Activated T-helper 9 cell treated with anti-CD3 and anti-CD28 coated beads, Interleukin-2, amount 50 U/mL, for 16 hours (primary cell): ENCODE measurements at regions not wholly inside any gene's neighbourhood (a gene's known extent, or its start where the extent isn't known, plus 50 kb on each side); places are given as distances from the start of the nearest gene placed in this dataset.
"Not testable (repeated sequence)": the region's sequence is repeated elsewhere in the genome, so short reads cannot be mapped to it uniquely, and the experiment has no call there.

ENCODE experiments used
- DNase-seq: peaks from one replicate; pipeline ENCODE4 v3.0.0-alpha.2; 2020; ENCODE audit warnings: low read depth

GRCh38 chr6:3900744-3901336 lies 51.7 kb downstream of the FAM50B start:
- no peak for DNase-seq

GRCh38 chr6:3902871-3903648 lies 53.9 kb downstream of the FAM50B start:
- DNase-seq, result no peak

GRCh38 chr6:3904518-3904917 lies 55.3 kb downstream of the FAM50B start:
- no peak for DNase-seq

- DNase-seq, result no peak
These were observed 57.0 kb downstream of the FAM50B start for GRCh38 chr6:3905945-3906845.

- no peak for DNase-seq
These were observed 57.6 kb downstream of the FAM50B start for GRCh38 chr6:3906846-3907151.

- DNase-seq, result no peak
These were observed 59.0 kb downstream of the FAM50B start for GRCh38 chr6:3908223-3908622.

- no peak for DNase-seq
These were observed 59.8 kb downstream of the FAM50B start for GRCh38 chr6:3908961-3909360.

- no peak for DNase-seq
These were observed 61.0 kb downstream of the FAM50B start for GRCh38 chr6:3910106-3910663.

- DNase-seq, result no peak
These were observed 62.0 kb downstream of the FAM50B start for GRCh38 chr6:3911130-3911529.

GRCh38 chr6:3911614-3912336 lies 62.6 kb downstream of the FAM50B start:
- no peak for DNase-seq

GRCh38 chr6:3912361-3913076 lies 63.3 kb downstream of the FAM50B start:
- DNase-seq, result no peak

GRCh38 chr6:3913077-3913957 lies 64.1 kb downstream of the FAM50B start:
- DNase-seq, result no peak

- DNase-seq, result no peak
These were observed 64.8 kb downstream of the FAM50B start for GRCh38 chr6:3913958-3914337.

GRCh38 chr6:3915076-3915791 lies 66.1 kb downstream of the FAM50B start:
- DNase-seq, result no peak

GRCh38 chr6:3916211-3916610 lies 67.0 kb downstream of the FAM50B start:
- DNase-seq, result no peak

- DNase-seq, result not testable (repeated sequence)
These were observed 67.6 kb downstream of the FAM50B start for GRCh38 chr6:3916749-3917148.

- DNase-seq, result no peak
These were observed 69.3 kb downstream of the FAM50B start for GRCh38 chr6:3918469-3918868.

GRCh38 chr6:3919130-3919628 lies 70.0 kb downstream of the FAM50B start:
- DNase-seq, result no peak

- no peak for DNase-seq
These were observed 70.7 kb downstream of the FAM50B start for GRCh38 chr6:3919849-3920248.
